GM21447 (cell line): ENCODE measurements at regions not wholly inside any gene's neighbourhood (a gene's known extent, or its start where the extent isn't known, plus 50 kb on each side); places are given as distances from the start of the nearest gene placed in this dataset.

Experiments
- ATAC-seq: cut with Tn5 transposase; IDR thresholded peaks from one replicate; pipeline ENCODE4 v1.9.1; 2021; ENCODE audit not compliant: unreplicated experiment

DNA sequence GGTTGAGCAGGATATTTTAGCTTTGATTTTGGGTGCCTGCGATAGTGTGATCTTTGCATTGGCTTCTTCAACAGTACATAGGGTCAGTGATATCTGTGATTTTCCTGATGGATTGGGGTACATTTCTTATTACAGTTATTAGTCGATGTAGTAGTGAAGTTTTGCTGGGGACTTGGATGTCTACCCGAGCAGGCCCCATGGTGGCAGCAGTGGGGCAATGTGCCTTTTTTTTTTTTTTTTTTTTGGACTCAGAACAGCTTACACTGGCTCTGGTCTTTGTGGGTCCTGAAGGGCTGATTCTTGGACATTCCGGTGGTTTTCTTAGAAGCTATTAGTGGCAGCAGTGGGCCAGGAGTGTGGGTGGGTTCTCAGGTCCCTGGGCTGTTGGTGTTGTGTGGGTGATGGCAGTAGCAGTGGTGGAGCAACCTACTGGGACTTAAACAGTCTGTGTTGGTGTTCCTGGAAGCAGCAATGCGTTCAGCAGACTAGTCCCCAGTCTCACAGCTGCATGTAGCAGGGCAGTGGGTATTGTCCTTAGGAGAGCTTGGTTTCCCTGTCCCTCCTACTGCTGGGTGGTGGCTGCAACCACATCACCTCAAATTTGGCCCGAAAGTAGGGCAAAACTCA, 53.7 kb upstream of the SLC4A10 start:
- ATAC-seq, result no peak

GRCh38 chr2:161571051-161571429, 53.2 kb upstream of the SLC4A10 start:
- ATAC-seq, result no peak
